ENCODE measurements at regions not wholly inside any gene's neighbourhood (a gene's known extent, or its start where the extent isn't known, plus 50 kb on each side); places are given as distances from the start of the nearest gene placed in this dataset.

DNA sequence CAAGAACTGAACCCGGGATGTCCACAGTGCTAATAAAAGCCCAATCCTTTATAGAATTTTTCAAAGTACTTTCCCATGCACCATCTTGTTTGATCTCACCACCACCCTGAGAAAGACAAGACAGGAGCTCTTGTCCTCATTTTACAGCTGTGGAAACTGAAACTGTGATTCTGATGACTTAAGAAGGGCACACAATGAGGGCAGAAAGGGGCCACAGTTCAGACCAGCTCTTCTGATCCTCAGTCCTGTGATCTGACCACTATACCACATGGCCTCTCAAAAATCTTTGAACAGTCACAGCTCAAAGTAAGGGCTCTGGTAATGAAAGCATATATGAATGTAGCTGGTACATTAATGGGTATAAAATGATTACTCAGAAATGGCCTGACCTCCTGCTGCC, 127.3 kb upstream of the CPEB2 start:
- Histone ChIP-seq H3K36me3 (ENCODE audit: control insufficient read depth, low read length) (no peaks in the 10 kb centered on the region), H3K4me3 (ENCODE audit: low read length) (no peak overlapping the region), H3F3A (ENCODE audit: control insufficient read depth, insufficient read depth) (no peaks in the 10 kb centered on the region), H3K79me2 (ENCODE audit: control insufficient read depth, low read length) (no peaks in the 10 kb centered on the region), H3K9me2 (replicated peaks; ENCODE audit: control insufficient read depth, low read length) (no peaks in the 10 kb centered on the region), H3K27me3 (ENCODE audit: control insufficient read depth, low read length) (no peaks in the 10 kb centered on the region), H3K4me2 (ENCODE audit: low read length) (no peak overlapping the region), H3K4me1 (ENCODE audit: control insufficient read depth, low read length) (peaks cover 9% of the 10 kb centered on the region), H4K20me1 (ENCODE audit: control insufficient read depth, insufficient read depth, low read depth, low read length) (no peaks in the 10 kb centered on the region), H3K27ac (ENCODE audit: low read depth, low read length) (no peak overlapping the region), H3K9me3 (ENCODE audit: control insufficient read depth, insufficient read depth, low read length) (no peaks in the 10 kb centered on the region)
- TF ChIP-seq EZH2phosphoT487 (IDR thresholded peaks at IDR 0.05; ENCODE audit: borderline replicate concordance, low read length) = no peak
- TF ChIP-seq, protein P1, sequence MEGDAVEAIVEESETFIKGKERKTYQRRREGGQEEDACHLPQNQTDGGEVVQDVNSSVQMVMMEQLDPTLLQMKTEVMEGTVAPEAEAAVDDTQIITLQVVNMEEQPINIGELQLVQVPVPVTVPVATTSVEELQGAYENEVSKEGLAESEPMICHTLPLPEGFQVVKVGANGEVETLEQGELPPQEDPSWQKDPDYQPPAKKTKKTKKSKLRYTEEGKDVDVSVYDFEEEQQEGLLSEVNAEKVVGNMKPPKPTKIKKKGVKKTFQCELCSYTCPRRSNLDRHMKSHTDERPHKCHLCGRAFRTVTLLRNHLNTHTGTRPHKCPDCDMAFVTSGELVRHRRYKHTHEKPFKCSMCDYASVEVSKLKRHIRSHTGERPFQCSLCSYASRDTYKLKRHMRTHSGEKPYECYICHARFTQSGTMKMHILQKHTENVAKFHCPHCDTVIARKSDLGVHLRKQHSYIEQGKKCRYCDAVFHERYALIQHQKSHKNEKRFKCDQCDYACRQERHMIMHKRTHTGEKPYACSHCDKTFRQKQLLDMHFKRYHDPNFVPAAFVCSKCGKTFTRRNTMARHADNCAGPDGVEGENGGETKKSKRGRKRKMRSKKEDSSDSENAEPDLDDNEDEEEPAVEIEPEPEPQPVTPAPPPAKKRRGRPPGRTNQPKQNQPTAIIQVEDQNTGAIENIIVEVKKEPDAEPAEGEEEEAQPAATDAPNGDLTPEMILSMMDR (IDR thresholded peaks at IDR 0.05; ENCODE audit: low read depth, low read length, poor library complexity, severe bottlenecking) = no peak

DNA sequence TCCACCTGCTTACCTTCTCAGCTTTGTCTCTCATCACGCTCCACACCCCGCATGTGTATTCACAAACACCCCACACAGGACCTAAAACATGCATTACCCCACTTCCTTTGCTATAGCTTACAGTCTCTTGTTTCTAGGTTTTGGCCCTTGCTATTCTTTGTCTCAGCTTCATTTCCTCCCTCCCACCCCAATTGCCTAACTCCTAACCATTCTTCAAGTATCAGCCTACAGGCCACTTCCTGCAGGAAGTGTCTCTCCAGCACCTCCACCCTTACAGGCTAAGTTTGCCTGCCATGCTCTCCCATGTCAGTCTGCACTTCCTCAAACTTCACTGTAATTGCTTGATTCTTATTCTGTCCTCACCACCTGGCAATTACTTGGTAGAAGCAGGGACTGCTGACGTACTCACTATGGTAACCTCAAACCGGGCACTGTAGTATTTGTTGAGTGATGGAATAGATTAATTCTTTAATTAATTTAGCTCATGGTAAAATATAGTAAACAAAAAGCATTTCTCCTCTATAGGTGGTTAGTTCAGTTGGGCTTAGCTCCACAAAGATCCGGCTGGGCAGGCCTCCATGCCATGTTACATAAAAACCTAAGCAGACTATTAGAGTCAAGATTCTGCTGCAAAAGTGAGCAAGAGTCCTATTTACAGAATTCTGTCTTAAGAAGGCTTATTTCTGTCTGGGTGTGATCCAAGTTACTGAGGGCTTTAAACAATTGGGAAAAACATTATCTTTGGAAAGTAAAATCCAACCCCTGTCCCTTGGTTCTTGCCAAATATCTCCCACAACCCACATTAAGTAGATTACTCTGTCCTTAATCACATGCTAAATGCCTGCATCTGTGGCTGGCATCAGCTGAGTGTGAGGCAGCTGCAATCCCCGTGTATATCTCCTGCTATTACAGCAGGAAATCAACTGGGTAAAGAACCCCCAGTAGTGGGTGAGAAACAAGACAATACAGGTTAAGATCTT, 124.7 kb upstream of the CPEB2 start:
- Histone ChIP-seq H3K4me2 (ENCODE audit: low read length) (peak overlapping the region; percentile 6; the same call in 1 of the 2 replicates), H4K20me1 (ENCODE audit: control insufficient read depth, insufficient read depth, low read depth, low read length) (no peaks in the 10 kb centered on the region), H3K9me2 (replicated peaks; ENCODE audit: control insufficient read depth, low read length) (no peaks in the 10 kb centered on the region), H3K79me2 (ENCODE audit: control insufficient read depth, low read length) (no peaks in the 10 kb centered on the region), H3K27me3 (ENCODE audit: control insufficient read depth, low read length) (no peaks in the 10 kb centered on the region), H3K27ac (ENCODE audit: low read depth, low read length) (no peak overlapping the region), H3K36me3 (ENCODE audit: control insufficient read depth, low read length) (no peaks in the 10 kb centered on the region), H3F3A (ENCODE audit: control insufficient read depth, insufficient read depth) (no peaks in the 10 kb centered on the region), H3K9me3 (ENCODE audit: control insufficient read depth, insufficient read depth, low read length) (no peaks in the 10 kb centered on the region), H3K4me3 (ENCODE audit: low read length) (no peak overlapping the region), H3K4me1 (ENCODE audit: control insufficient read depth, low read length) (peaks cover 9% of the 10 kb centered on the region)
- TF ChIP-seq, protein P1 (IDR thresholded peaks at IDR 0.05; ENCODE audit: low read depth, low read length, poor library complexity, severe bottlenecking) = no peak
- no peak for TF ChIP-seq EZH2phosphoT487 (IDR thresholded peaks at IDR 0.05; ENCODE audit: borderline replicate concordance, low read length)

DNA sequence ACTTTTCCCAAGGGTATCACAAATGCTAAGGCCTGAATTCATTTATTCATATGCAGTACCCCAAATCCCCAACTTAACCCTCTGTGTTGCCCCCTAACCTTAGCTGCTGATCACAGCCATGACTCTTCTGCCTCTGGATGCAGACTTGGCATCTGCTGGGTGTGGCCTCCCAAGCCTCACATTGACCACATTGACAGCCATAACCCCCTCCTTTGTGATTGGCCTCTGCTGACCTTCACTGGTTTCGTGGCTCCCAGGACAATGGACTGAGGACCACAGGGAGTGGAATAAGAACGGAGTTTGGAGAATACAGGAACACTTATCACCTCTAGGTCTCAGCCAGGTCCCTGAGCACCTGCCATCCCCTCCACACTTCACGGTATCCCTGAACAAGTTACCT, 123.6 kb upstream of the CPEB2 start:
- Histone ChIP-seq H3K4me3 (ENCODE audit: low read length) (no peak overlapping the region), H3K36me3 (ENCODE audit: control insufficient read depth, low read length) (no peaks in the 10 kb centered on the region), H3K4me1 (ENCODE audit: control insufficient read depth, low read length) (peaks cover 9% of the 10 kb centered on the region), H4K20me1 (ENCODE audit: control insufficient read depth, insufficient read depth, low read depth, low read length) (no peaks in the 10 kb centered on the region), H3K9me3 (ENCODE audit: control insufficient read depth, insufficient read depth, low read length) (no peaks in the 10 kb centered on the region), H3K79me2 (ENCODE audit: control insufficient read depth, low read length) (no peaks in the 10 kb centered on the region), H3F3A (ENCODE audit: control insufficient read depth, insufficient read depth) (no peaks in the 10 kb centered on the region), H3K27ac (ENCODE audit: low read depth, low read length) (no peak overlapping the region), H3K9me2 (replicated peaks; ENCODE audit: control insufficient read depth, low read length) (no peaks in the 10 kb centered on the region), H3K4me2 (ENCODE audit: low read length) (no peak overlapping the region), H3K27me3 (ENCODE audit: control insufficient read depth, low read length) (no peaks in the 10 kb centered on the region; the same call in 1 of the 2 replicates)
- TF ChIP-seq, protein P1 (IDR thresholded peaks at IDR 0.05; ENCODE audit: low read depth, low read length, poor library complexity, severe bottlenecking) = no peak
- TF ChIP-seq EZH2phosphoT487 (IDR thresholded peaks at IDR 0.05; ENCODE audit: borderline replicate concordance, low read length) = no peak

Data from DOHH2 (cell line).